ENCODE measurements at regions not wholly inside any gene's neighbourhood (a gene's known extent, or its start where the extent isn't known, plus 50 kb on each side); places are given as distances from the start of the nearest gene placed in this dataset.
"Not testable (repeated sequence)": the region's sequence is repeated elsewhere in the genome, so short reads cannot be mapped to it uniquely, and the experiment has no call there.

DNA sequence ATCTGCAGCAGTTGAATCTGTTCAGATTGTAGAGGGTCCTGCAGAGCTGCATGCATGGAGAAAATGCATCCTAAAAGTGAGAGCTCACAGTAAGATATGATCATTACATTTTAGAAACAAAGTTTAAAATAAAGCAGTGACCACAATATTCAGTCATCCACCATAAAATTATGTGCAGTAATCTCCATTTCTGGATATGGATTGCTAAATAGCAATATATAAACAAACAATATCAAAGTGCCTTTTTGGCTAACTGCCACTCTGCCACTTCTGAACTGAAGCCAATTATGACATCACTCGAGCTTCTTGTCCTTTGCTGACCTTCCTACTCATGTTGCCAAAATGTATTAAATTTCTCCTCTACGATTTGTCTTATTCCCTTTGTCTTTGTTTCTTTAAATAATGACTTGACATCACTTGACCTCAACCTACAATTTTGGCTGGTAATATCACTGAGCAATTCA lies 262.0 kb upstream of the CXADR start:
- DNase-seq = no peak

- no peak for DNase-seq
These were observed 255.1 kb upstream of the CXADR start for GRCh38 chr21:17257784-17258183.

- DNase-seq = no peak
These were observed 248.7 kb upstream of the CXADR start for GRCh38 chr21:17264182-17264581.

- DNase-seq = no peak
These were observed 243.1 kb upstream of the CXADR start for GRCh38 chr21:17269760-17270159.

- no peak for DNase-seq
These were observed 242.6 kb upstream of the CXADR start for GRCh38 chr21:17270229-17270628.

- DNase-seq = no peak
These were observed 233.2 kb upstream of the CXADR start for GRCh38 chr21:17279663-17280062.

DNA sequence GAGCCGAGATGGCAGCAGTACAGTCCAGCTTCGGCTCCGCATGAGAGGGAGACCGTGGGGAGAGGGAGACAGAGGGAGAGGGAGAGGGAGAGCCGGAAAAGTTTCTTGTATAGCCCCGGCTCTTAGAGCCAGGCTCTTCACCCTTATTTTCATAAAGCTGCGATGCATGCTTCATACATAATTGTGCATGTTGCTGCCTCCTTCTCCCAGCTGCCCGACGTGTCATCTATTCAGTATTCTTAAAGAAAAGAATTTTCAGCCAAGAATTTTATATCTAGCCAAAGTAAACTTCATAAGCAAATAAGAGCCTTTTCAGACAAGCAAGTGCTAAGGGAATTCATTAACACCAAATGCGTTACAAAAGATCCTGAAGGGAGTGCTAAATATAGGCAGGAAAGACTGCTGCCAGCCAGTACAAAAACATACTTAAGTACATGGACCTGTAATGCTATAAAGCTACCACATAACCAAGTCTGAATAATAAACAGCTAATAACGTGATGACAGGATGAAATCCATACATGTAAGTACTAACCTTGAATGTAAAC lies 219.8 kb upstream of the CXADR start:
- DNase-seq = not testable (repeated sequence)

DNA sequence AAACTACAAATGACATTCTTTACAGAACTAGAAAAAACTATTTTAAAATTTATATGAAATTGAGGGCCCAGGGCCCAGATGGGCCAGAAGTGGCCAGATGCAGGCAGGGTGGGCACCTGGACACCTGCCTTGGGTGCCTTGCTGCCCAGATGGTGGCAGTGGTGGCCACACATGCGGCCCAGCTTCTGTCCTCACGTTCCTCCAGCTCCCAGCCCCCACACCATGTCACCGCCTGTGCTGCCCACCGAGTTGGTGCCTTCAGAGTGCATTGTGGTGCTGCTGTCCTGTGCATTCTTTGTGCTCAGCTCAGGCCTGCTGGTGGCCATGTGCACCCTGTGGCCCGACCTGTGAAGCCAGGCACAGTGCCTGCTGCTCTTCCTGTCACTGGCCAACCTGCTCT lies 216.8 kb upstream of the CXADR start:
- DNase-seq = no peak

GRCh38 chr21:17299576-17299975 lies 213.3 kb upstream of the CXADR start:
- not testable (repeated sequence) for DNase-seq

GRCh38 chr21:17327715-17328114 lies 185.1 kb upstream of the CXADR start:
- not testable (repeated sequence) for DNase-seq

DNA sequence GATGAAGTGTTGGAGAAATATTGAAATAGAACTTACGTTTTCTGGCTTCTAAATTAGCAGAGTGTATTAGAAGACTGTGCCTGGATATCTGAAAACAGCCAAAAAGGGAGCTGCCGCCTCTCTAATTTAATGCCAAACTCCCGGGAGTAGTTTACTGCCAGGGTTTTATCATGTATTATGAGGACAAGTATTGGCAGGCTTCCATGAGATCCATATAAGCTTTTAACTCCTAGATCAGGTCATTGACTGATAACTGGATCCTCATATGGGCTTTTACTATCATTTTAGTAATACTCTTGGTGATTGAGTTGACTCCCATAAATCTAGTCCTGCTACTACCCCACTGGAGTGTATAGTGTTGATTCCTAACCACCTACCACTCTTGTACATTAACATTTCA lies 178.4 kb upstream of the CXADR start:
- no peak for DNase-seq

DNA sequence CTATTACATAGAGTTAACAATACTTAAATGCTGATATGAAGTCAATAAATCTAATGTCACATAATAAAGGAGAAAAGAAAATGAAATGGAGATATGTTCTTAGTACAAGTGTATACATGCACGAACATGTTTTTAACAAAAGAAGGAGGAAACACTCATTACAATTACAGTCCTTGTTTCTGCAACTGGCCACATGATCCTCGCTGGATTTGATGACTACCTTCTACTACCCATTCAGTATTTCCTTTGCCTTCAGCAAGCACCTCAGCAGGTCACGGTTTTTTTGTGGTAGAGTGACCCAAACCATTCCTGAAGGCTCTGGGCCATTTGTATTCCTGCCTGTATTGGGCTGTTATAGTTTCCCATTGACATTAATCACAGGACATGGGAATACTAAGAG lies 172.8 kb upstream of the CXADR start:
- DNase-seq = no peak

- no peak for DNase-seq
These were observed 169.8 kb upstream of the CXADR start for GRCh38 chr21:17343055-17343454.

DNA sequence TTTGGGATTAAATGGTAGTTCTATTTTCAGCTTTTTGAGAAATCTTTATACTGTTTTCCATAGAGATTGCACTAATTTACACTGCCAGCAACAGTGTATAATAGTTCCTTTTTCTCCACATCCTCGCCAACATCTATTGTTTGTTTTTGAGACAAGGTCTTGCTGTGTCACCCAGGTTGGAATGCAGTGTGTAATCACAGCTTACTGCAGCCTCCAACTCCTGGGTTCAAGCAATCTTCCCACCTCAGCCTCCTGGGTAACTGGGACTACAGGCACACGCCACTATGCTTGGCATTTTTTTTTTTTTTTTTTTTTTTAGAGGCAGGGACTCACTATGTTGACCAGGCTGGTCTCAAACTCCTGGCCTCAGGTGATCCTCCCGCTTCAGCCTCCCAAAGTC lies 164.5 kb upstream of the CXADR start:
- no peak for DNase-seq

GRCh38 chr21:17348849-17349248 lies 164.0 kb upstream of the CXADR start:
- no peak for DNase-seq

- no peak for DNase-seq
These were observed 161.1 kb upstream of the CXADR start for GRCh38 chr21:17351766-17352165.

DNA sequence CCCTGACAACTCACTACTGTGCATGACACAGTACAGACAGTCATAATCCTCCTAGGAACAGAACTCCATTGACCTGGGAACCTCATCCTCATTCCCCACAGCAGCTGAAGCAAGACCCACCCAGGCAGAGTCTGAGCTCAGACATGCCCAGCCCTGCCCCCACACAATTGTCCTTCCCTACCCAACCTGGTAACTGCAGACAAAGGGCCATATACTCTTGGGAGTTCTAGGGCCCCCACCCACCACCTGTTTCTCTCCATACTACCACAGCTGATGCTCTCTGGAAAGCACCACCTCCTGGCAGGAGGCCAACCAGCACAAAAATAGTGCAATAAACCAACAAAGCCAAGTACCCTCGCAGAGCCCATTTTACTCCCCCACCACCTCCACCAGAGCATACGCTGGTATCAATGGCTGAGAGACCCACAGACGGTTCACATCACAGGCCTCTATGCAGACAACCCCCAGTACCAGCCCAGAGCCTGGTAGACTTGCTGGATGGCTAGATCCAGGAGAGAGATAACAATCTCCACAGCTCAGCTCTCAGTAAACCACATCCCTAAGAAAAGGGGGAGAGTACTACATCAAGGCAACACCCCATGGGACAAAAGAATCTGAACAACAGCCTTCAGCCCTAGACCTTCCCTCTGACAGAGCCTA lies 159.7 kb upstream of the CXADR start:
- DNase-seq = no peak

- DNase-seq = no peak
These were observed 153.1 kb upstream of the CXADR start for GRCh38 chr21:17359781-17360180.

DNA sequence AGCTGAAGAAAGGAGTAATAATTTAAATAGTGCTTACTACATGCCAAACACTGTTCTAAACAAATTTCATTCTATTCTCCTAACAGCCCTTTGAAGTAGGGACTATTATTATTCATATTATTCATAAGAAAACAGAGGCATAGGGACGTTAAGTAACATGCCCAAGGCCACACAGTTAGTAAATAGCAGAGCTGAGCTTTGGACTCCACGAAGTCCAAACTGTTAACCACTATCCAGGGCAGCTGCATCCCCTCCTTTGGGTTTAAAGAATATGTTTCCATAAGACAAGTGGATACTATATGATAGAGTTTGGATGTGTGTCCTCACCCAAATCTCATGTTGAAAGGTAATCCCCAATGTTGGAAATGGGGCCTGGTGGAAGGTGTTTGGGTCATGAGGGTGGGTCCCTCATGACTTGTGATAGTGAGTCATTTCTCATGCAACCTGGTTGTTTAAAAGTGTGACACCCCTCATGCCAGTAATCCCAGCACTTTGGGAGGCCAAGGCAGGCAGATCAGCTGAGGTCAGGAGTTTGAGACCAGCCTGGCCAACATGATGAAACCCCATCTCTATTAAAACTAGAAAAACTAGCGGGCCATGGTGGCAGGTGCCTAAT lies 144.0 kb upstream of the CXADR start:
- no peak for DNase-seq

GRCh38 chr21:17370263-17370662 lies 142.6 kb upstream of the CXADR start:
- no peak for DNase-seq

GRCh38 chr21:17370916-17371315 lies 141.9 kb upstream of the CXADR start:
- DNase-seq = no peak

DNA sequence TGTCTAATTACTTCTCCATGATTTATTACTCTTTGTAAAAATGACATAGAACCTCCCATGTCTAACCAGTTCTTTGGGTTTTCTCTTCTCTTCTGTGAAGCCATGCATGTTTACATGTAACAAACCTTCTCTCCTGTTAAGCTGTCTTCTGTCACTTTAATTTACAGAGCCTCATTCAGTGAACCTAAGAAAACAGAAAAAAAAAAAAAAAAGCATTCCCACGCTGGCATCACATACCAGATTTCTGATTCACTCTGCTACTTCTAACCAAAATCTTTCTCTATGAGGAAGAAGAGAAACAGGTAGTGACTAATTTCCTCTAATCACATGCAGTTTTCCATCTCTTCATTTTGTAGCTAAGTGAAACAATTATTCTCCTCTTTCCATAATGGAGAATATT lies 141.4 kb upstream of the CXADR start:
- no peak for DNase-seq

DNA sequence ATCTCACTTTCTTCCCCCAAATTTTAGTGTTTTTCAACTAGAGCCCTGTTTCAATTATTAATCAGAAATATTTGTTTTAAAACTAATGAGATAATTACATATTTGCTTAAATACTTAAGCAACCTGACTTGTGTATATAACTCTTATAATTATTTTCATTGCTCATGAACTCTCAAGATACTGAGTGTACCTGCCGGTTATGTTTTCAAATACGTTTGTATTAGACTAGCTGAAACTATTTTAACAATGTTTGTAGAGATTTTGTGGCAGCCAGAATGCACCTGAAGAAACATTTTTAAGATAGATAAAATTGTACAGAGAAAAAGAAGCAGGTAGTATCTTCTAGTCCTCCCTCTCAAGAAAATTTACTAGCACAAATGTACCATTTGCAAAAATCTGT lies 140.6 kb upstream of the CXADR start:
- no peak for DNase-seq

- DNase-seq = no peak
These were observed 126.3 kb upstream of the CXADR start for GRCh38 chr21:17386498-17386897.

All from stimulated activated naive CD4-positive, alpha-beta T cell (primary cell).